Activated CD8-positive, alpha-beta T cell treated with anti-CD3 and anti-CD28 coated beads for 36 hours (primary cell): ENCODE measurements at regions not wholly inside any gene's neighbourhood (a gene's known extent, or its start where the extent isn't known, plus 50 kb on each side); places are given as distances from the start of the nearest gene placed in this dataset.

Source experiments
- ATAC-seq: fragments of 200-7000 bp; cut with Tn5 transposase; one replicate; pipeline ENCODE4 v1.10.0; 2021; ENCODE audit warnings: mild to moderate bottlenecking, moderate library complexity
- CTCF ChIA-PET: fragments of 350-600 bp; sonication (Branson Sonifier 250); formaldehyde crosslinking; loops from one replicate; lab custom pipeline; 2021; ENCODE audit warnings: antibody characterized with exemption; lab: Charles Lee
- POLR2A ChIA-PET: fragments of 350-600 bp; sonication (Branson Sonifier 250); formaldehyde crosslinking; loops from one replicate; lab custom pipeline; 2021; ENCODE audit warnings: antibody characterized with exemption; lab: Charles Lee
- DNase-seq: peaks from one replicate; pipeline ENCODE4 v3.0.0-alpha.2; 2020
- H3K27ac Mint-ChIP-seq: one replicate; pipeline ENCODE4 v1.8.0; 2021; ENCODE audit warnings: mild to moderate bottlenecking, mixed read lengths
- H3K27me3 Mint-ChIP-seq: one replicate; pipeline ENCODE4 v1.8.0; 2021; ENCODE audit warnings: mixed read lengths
- H3K36me3 Mint-ChIP-seq: one replicate; pipeline ENCODE4 v1.8.0; 2021; ENCODE audit warnings: low read depth, mixed read lengths
- H3K4me1 Mint-ChIP-seq: one replicate; pipeline ENCODE4 v1.8.0; 2021; ENCODE audit warnings: low read depth, mixed read lengths
- H3K4me3 Mint-ChIP-seq: one replicate; pipeline ENCODE4 v1.8.0; 2021; ENCODE audit warnings: mild to moderate bottlenecking, moderate library complexity, mixed read lengths
- H3K9me3 Mint-ChIP-seq: one replicate; pipeline ENCODE4 v1.8.0; 2021; ENCODE audit warnings: mixed read lengths
- CTCF ChIP-seq: fragments of 200-600 bp; IDR thresholded peaks from one replicate; pipeline ENCODE4 v1.8.0; 2022; ENCODE audit warnings: antibody characterized with exemption, mild to moderate bottlenecking
- intact Hi-C: fragments of 100-400 bp; cut with micrococcal nuclease; formaldehyde crosslinking; loops from one replicate; pipeline ENCODE4 v1.10.0; 2022

- no peak overlapping the region for H3K27ac Mint-ChIP-seq
Observed at GRCh38 chr1:168789501-168789900, 60.5 kb upstream of the DPT start.

GRCh38 chr1:168792142-168792541 lies 63.1 kb upstream of the DPT start:
- ATAC-seq (no peak), DNase-seq (no peak)
- intact Hi-C loops: no loop called here
- no peak overlapping the region for H3K4me3 Mint-ChIP-seq
- H3K36me3 Mint-ChIP-seq: no peaks in the 10 kb centered on the region
- no peak for TF ChIP-seq CTCF
- H3K9me3 Mint-ChIP-seq: no peaks in the 10 kb centered on the region
- POLR2A ChIA-PET: no interaction called here
- H3K4me1 Mint-ChIP-seq: peaks cover 2% of the 10 kb centered on the region
- CTCF ChIA-PET: no interaction called here
- H3K27ac Mint-ChIP-seq: no peak overlapping the region
- peaks cover 7% of the 10 kb centered on the region for H3K27me3 Mint-ChIP-seq

More at GRCh38 chr1:168789501-168789900, 60.5 kb upstream of the DPT start:
- no peak for DNase-seq
- intact Hi-C loops: no loop called here
- POLR2A ChIA-PET: no interaction called here
- Mint-ChIP-seq H3K4me1 (peaks cover 2% of the 10 kb centered on the region), H3K27me3 (peaks cover 4% of the 10 kb centered on the region), H3K36me3 (no peaks in the 10 kb centered on the region), H3K9me3 (no peaks in the 10 kb centered on the region), H3K4me3 (no peak overlapping the region)
- TF ChIP-seq CTCF: no peak
- no peak for ATAC-seq
- CTCF ChIA-PET: no interaction called here

GRCh38 chr1:168792592-168793125 lies 63.7 kb upstream of the DPT start:
- H3K27me3 Mint-ChIP-seq: peaks cover 7% of the 10 kb centered on the region
- no peak for DNase-seq
- ATAC-seq: no peak
- H3K27ac Mint-ChIP-seq: no peak overlapping the region
- no peak for TF ChIP-seq CTCF
- intact Hi-C loops: no loop called here
- CTCF ChIA-PET: interaction anchor here (1.0 kb wide), 1 partner anchor 21 kb away, joined by 3 read pairs; no protein-coding TSS in a partner anchor
- peaks cover 2% of the 10 kb centered on the region for H3K4me1 Mint-ChIP-seq
- no peaks in the 10 kb centered on the region for H3K9me3 Mint-ChIP-seq
- no peaks in the 10 kb centered on the region for H3K36me3 Mint-ChIP-seq
- H3K4me3 Mint-ChIP-seq: no peak overlapping the region
- POLR2A ChIA-PET: no interaction called here

- H3K9me3 Mint-ChIP-seq: no peaks in the 10 kb centered on the region
- H3K27ac Mint-ChIP-seq: no peak overlapping the region
- DNase-seq: no peak
- no peaks in the 10 kb centered on the region for H3K36me3 Mint-ChIP-seq
- intact Hi-C loops: no loop called here
- CTCF ChIA-PET: no interaction called here
- peaks cover 2% of the 10 kb centered on the region for H3K4me1 Mint-ChIP-seq
- no peak for ATAC-seq
- no peak for TF ChIP-seq CTCF
- H3K27me3 Mint-ChIP-seq: peaks cover 7% of the 10 kb centered on the region
- POLR2A ChIA-PET: no interaction called here
- no peak overlapping the region for H3K4me3 Mint-ChIP-seq
Observed at GRCh38 chr1:168794057-168794456, 65.1 kb upstream of the DPT start.

GRCh38 chr1:168795681-168796080 lies 66.7 kb upstream of the DPT start:
- Mint-ChIP-seq H3K27me3 (peaks cover 7% of the 10 kb centered on the region), H3K4me1 (peaks cover 2% of the 10 kb centered on the region), H3K4me3 (no peak overlapping the region), H3K36me3 (no peaks in the 10 kb centered on the region), H3K27ac (no peak overlapping the region), H3K9me3 (no peaks in the 10 kb centered on the region)
- ATAC-seq (no peak), DNase-seq (no peak)
- intact Hi-C loops: no loop called here
- CTCF ChIA-PET: no interaction called here
- TF ChIP-seq CTCF: no peak
- POLR2A ChIA-PET: no interaction called here
